GM18499 (cell line): ENCODE measurements at regions not wholly inside any gene's neighbourhood (a gene's known extent, or its start where the extent isn't known, plus 50 kb on each side); places are given as distances from the start of the nearest gene placed in this dataset.

Source experiments
- ATAC-seq: cut with Tn5 transposase; IDR thresholded peaks from one replicate; pipeline ENCODE4 v1.9.1; 2021; ENCODE audit warnings: moderate number of reproducible peaks; ENCODE audit not compliant: insufficient read depth, unreplicated experiment

DNA sequence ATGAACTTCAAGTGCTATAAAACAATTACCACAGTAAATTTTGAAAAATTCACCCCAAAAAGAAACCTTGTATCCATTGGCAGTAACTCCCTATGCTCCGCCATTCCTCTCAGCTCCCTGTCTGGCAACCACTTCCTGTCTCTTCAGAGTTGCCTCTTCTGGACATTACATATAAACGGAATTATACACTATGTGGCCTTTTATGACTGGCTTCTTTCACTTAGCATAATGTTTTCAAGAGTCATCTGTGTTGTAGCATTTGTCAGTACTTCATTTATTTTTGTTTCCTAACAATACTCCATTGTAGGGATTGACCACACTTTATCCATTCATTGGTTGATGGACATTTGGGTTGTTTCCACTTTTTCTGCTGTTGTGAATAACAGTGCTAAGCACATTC lies 50.1 kb downstream of the CEP43 start:
- ATAC-seq: no peak

DNA sequence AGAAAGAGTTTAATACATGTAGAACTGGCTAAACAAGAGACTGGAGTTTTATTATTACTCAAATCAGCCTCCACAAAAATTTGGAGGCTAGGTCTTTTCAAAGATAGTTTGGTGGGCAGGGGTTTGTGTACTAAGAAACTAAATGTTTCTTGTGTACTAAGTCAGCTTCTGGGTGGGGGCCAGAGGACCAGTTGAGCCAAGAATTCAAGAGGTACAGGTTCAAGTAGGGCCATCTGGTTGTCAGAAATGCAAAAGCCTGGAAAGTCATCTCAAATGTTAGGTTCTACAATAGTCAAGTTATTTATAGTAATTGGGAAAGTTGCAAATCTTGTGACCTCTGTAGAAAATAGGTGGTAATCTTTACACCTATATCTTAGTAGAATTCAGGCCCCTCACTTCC lies 51.7 kb downstream of the CEP43 start:
- no peak for ATAC-seq

DNA sequence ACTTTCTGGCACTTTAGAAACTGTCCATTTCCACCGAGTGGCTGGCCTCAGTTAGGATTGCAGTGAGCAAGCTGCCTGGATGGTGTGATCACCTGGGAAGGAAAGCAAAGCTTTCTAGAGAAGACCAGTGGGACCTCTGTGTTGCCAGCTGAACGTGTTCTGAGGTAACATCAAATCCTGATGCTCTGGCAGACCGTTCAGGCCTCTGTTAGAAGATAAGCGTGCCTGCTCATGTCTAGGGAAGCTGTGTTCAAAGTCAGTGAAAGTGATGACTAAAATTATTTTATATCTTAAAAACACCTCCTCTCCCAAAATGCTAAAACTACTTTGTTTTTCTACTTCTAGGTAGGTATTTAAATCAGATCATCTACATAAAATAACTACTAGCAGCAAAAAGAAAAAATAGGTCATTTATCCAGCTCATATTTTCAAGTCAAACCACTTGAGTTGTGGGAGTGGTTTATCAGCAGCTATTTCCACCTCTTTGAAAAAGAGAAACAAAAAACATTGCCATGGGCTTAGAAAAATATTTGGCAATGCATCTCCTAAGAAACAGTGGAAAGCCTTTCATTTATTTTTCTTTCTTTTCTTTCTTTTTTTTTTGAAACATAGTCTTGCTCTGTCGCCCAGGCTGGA lies 54.8 kb downstream of the CEP43 start:
- ATAC-seq: no peak

DNA sequence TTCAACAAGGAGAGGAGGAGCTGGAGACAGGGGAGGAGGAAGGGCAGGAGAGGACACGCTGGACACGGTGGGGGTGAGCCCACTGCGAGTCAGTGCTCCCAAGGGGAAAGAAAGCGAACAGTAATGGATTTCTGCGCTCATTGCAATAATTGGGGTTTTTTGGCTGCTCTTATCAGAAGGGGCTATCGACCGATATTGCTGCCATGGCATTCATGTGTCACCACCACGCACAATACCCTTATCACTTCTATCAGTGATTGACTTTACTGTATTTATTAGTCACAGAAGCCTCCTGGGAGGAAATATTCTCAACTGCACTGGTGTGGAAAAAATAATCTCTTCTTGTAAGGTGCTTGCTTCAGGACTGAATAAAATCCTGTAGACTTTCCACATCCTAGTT lies 55.8 kb downstream of the CEP43 start:
- ATAC-seq: no peak

DNA sequence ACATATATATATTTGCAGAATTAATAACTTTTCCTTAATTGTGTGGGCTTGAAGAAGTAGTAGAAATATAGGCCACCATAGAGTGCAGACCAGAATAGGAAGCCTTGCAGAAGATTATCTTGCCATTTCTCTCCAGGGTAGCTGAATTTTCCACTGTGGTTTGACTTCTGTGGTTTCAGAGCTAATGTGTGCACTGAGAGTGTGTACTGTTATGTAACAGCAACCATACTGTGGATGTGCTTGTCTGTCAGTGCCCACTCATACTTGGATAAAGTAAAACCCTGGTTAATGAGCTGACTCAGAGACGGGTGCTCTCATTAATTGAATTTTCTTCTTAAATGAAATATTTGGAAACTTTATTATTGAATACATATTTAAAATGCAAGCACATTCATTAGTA lies 57.2 kb downstream of the CEP43 start:
- peak; percentile 96 for ATAC-seq

DNA sequence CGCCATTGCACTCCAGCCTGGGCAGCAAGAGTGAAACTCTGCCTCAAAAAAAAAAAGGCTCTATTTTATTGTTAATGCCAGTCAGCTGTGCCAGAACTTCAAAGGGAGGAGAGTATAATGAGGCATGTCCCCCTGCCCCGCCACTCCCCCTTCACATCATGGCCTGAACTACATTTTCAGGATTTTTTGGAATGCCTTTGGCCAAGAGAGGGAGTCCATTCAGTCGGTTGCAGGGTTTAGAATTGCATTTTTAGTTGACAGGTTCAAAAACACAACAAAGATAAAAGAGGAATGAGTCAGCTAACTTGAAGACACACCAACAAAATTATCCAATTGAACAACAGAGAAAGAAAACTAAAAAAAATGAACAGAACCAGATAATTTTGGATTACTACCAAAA lies 59.1 kb downstream of the CEP43 start:
- ATAC-seq: no peak
